Ovary (tissue), 7 donors: ENCODE measurements at regions not wholly inside any gene's neighbourhood (a gene's known extent, or its start where the extent isn't known, plus 50 kb on each side); places are given as distances from the start of the nearest gene placed in this dataset.
"Not testable (repeated sequence)": the region's sequence is repeated elsewhere in the genome, so short reads cannot be mapped to it uniquely, and the experiment has no call there.

Experiments
- DNase-seq, 5 donors: peaks; one replicate each; pipeline ENCODE4 v3.0.0-alpha.2; 2019 to 2020
- H3K27ac ChIP-seq, 2 donors: fragments of 200-600 bp; one replicate each; pipeline versions ENCODE4 v1.5.1 to v1.8.0; 2019 to 2022
- H3K27me3 ChIP-seq: fragments of 200-600 bp; one replicate; pipeline ENCODE4 v1.8.0; 2022
- H3K36me3 ChIP-seq: fragments of 200-600 bp; sonication (generic); one replicate; pipeline ENCODE4 v1.5.1; 2019
- H3K4me1 ChIP-seq: one replicate; pipeline ENCODE4 v1.8.1; 2013; ENCODE audit warnings: mild to moderate bottlenecking, moderate library complexity; ENCODE audit not compliant: insufficient read depth
- H3K4me3 ChIP-seq: fragments of 200-600 bp; sonication (generic); one replicate; pipeline ENCODE4 v1.5.1; 2017
- H3K9me3 ChIP-seq, 2 donors: fragments of 200-600 bp in 1 of 2; sonication (generic) in 1 of 2; one replicate each; pipeline versions ENCODE4 v1.5.1 to v1.8.1; 2013 to 2019; ENCODE audit warnings: mild to moderate bottlenecking in 1 of 2, moderate library complexity in 1 of 2
- CTCF ChIP-seq, 3 donors: fragments of 450-650 bp in 2 of 3; fragments of 200-600 bp in 1 of 3; IDR thresholded peaks; one replicate each; pipeline versions ENCODE4 v1.5.1 to v1.8.0; 2016 to 2022; ENCODE audit warnings: antibody characterized with exemption in 3 of 3, mild to moderate bottlenecking in 1 of 3
- EP300 ChIP-seq: sonication (generic); formaldehyde crosslinking; IDR thresholded peaks from one replicate; pipeline ENCODE4 v1.6.1; 2017; ENCODE audit warnings: antibody characterized with exemption
- POLR2A ChIP-seq: fragments of 450-650 bp; IDR thresholded peaks from one replicate; pipeline ENCODE4 v1.6.1; 2017; ENCODE audit warnings: antibody characterized with exemption, mild to moderate bottlenecking, moderate library complexity
- WGBS, 3 donors: extraction: QIAGEN DNeasy Blood & Tissue Kit in 1 of 3; methylation state at CpG; one replicate each; pipeline versions ENCODE4 v1.1.5 to v1.1.7; 2013 to 2017; 5-methylcytosine and 5-hydroxymethylcytosine counted together
- intact Hi-C, 4 donors: fragments of 100-400 bp; cut with DNase I; formaldehyde crosslinking; loops; one replicate each; pipeline versions ENCODE4 v1.11.0 to v1.15.1; 2022 to 2023
- donor health status: DM: no; HTN: no; CAD: no; lungs with moderate emphysema.
- donor health status: DM: no; HTN: no; CAD: no.
- donor health status: Bipolar disorder and iron deficiency.
- donor health status: DM: no; HTN: no; CAD: no.
- donor health status: DM: yes; HTN: yes; CAD: no.

- WGBS, 3 donors, result 72 to 82% (median 78%) methylated on average over 5 of the region's 5 CpGs
- Histone ChIP-seq H3K4me1 (no peaks in the 10 kb centered on the region), H3K9me3 (no peaks in the 10 kb centered on the region), H3K27ac (no peak overlapping the region), H3K4me3 (no peak overlapping the region), H3K36me3 (no peaks in the 10 kb centered on the region), H3K27me3 (no peaks in the 10 kb centered on the region)
- TF ChIP-seq EP300 (no peak), CTCF (IDR thresholded peaks at IDR 0.05) (no peak), POLR2A (no peak)
- no peak for DNase-seq
- intact Hi-C loops, result no loop called here
Observed at GRCh38 chr1:238701024-238701423, 685.3 kb upstream of the CHRM3 start.

DNA sequence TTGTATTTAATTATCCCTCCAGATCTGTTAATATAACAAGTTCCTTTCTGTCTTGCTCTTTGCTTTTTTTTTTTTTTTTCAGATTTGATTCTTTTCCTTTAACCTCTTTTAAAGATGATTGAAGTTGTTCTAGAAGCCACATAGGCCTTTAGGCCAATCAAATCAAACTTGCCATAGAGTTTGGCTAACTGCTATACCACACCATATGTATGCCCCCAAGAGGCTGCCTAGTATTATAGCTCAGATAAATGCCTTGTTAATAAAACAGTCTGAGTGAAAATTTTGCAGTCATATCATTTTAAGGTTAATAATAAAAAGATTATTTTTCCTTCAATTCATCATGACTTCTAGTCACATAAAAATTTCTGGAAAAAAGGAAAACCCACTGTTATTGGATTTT lies 696.0 kb upstream of the CHRM3 start:
- no peaks in the 10 kb centered on the region for H3K27me3 ChIP-seq
- no peaks in the 10 kb centered on the region for H3K9me3 ChIP-seq
- H3K4me1 ChIP-seq, result no peaks in the 10 kb centered on the region
- intact Hi-C loops, result no loop called here
- no peaks in the 10 kb centered on the region for H3K36me3 ChIP-seq
- H3K27ac ChIP-seq, result no peak overlapping the region
- TF ChIP-seq POLR2A (no peak), CTCF (IDR thresholded peaks at IDR 0.05) (no peak), EP300 (no peak)
- DNase-seq, result no peak
- no peak overlapping the region for H3K4me3 ChIP-seq

DNA sequence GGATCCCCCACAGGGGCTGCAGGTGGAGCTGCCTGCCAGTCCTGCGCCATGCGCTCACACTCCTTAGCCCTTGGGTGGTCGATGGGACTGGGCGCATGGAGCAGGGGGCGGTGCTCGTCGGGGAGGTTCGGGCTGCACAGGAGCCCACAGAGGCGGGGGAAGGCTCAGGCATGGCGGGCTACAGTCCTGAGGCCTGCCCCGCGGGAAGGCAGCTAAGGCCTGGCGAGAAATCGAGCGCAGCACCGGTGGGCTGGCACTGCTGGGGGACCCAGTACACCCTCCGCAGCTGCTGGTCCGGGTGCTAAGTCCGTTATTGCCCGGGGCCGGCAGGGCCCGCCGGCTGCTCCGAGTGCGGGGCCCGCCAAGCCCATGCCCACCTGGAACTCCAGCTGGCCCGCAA lies 701.8 kb upstream of the CHRM3 start:
- 96 to 97% (median 96%) methylated on average over 24 to 27 of the region's 27 CpGs for WGBS, 3 donors
- DNase-seq, H3K9me3 ChIP-seq, H3K27ac ChIP-seq, H3K27me3 ChIP-seq, H3K4me3 ChIP-seq, H3K36me3 ChIP-seq, H3K4me1 ChIP-seq, intact Hi-C loops: not testable (repeated sequence)

DNA sequence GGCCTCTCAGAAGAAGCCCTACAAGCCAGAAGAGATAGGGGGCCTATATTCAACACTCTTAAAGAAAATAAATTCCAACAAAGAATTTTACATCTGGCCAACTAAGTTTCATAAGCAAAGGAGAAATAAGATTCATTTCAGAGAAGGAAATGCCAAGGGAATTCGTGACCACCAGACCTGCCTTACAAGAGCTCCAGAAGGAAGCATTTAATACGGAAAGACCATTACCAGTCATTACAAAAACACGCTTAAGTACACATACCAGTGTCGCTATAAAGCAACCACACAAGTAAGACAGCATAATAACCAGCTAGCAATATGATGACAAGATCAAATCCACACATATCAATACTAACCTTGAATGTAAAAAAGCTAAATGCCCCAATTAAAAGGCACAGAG lies 704.9 kb upstream of the CHRM3 start:
- H3K4me1 ChIP-seq, result no peaks in the 10 kb centered on the region
- H3K27ac ChIP-seq, result no peak overlapping the region
- intact Hi-C loops, result no loop called here
- H3K27me3 ChIP-seq, result no peaks in the 10 kb centered on the region
- no peak for DNase-seq
- no peaks in the 10 kb centered on the region for H3K36me3 ChIP-seq
- TF ChIP-seq EP300 (no peak), POLR2A (no peak), CTCF (IDR thresholded peaks at IDR 0.05) (no peak)
- 91 to 94% (median 93%) methylated on average over 4 of the region's 4 CpGs for WGBS, 3 donors
- no peak overlapping the region for H3K4me3 ChIP-seq
- H3K9me3 ChIP-seq, result no peaks in the 10 kb centered on the region

DNA sequence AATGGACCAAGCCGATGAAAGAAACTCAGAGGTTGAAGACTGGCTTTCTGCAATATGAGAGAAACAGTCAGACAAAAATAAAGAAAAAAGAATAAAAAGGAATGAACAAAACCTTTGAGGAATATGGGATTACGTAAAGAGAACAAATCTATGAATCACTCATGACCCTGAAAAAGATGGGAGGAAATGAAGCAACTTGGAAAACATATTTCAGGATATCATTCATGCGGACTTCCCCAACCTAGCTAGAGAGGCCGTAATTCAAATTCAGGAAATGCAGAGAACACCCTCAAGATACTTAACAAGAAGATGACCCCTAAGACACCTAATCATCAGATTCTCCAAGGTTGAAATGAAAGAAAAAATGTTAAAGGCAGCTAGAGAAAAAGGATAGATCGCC lies 705.3 kb upstream of the CHRM3 start:
- intact Hi-C loops, result no loop called here
- no peaks in the 10 kb centered on the region for H3K27me3 ChIP-seq
- H3K4me3 ChIP-seq, result no peak overlapping the region
- TF ChIP-seq CTCF (IDR thresholded peaks at IDR 0.05) (no peak), POLR2A (no peak), EP300 (no peak)
- no peaks in the 10 kb centered on the region for H3K9me3 ChIP-seq
- H3K4me1 ChIP-seq, result no peaks in the 10 kb centered on the region
- 89 to 94% (median 92%) methylated on average over 5 of the region's 5 CpGs for WGBS, 3 donors
- H3K27ac ChIP-seq, result no peak overlapping the region
- DNase-seq, result no peak
- no peaks in the 10 kb centered on the region for H3K36me3 ChIP-seq
